SH-SY5Y (cell line): ENCODE measurements at regions not wholly inside any gene's neighbourhood (a gene's known extent, or its start where the extent isn't known, plus 50 kb on each side); places are given as distances from the start of the nearest gene placed in this dataset.

Experiments used
- GATA2 ChIP-seq: IDR thresholded peaks from 2 replicates; pipeline ENCODE4 v1.6.1; 2011; ENCODE audit warnings: mild to moderate bottlenecking, low read depth, low read length
- GATA3 ChIP-seq: IDR thresholded peaks from 2 replicates; pipeline ENCODE4 v1.6.1; 2011; ENCODE audit warnings: low read depth, mild to moderate bottlenecking, low read length, moderate library complexity

GRCh38 chr10:107918171-107918570 is 753.7 kb upstream of the SORCS1 start:
- no peak for TF ChIP-seq GATA2
- TF ChIP-seq GATA3, result no peak
